ENCODE measurements at regions not wholly inside any gene's neighbourhood (a gene's known extent, or its start where the extent isn't known, plus 50 kb on each side); places are given as distances from the start of the nearest gene placed in this dataset.

GRCh38 chr2:151197184-151198108 is 64.2 kb downstream of the RBM43 start:
- DNase-seq: no peak

DNA sequence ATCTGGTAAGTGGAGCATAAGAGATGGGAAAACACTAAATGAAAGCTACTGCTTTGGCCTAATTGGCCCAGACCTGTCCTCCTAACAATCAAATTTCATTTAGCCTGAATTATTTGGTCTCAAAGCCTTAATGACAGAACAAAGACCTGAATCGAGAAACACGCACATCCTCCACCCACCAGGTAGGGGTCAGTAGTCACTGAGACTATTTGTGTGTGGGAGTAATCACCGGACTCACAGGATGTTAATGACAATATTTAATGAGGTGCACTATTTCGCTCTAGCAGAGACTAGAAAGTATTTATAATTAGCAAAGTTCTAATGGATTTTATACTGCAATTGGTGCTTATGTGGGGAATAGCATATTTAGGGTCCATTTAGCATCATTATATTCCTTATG is 68.1 kb downstream of the RBM43 start:
- DNase-seq: no peak

DNA sequence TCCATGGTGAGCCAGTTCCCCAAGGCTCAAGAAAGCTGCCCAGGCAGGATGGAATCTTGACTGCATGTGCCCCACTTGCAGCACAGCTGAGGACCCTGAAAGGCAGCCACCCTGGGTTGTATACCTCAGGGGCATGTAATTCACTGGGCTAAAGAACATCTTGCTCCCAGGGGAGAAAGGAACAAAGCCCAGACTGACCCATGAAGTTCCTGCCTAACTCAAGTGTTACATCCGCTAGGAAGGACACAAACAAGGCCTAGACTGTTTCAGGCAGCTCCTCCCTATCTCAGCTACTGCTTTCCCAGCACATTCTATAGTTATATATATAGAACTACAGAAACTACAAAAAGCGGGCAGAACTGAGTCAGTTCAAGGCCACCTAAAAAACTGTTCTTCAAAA is 69.0 kb downstream of the RBM43 start:
- no peak for DNase-seq

DNA sequence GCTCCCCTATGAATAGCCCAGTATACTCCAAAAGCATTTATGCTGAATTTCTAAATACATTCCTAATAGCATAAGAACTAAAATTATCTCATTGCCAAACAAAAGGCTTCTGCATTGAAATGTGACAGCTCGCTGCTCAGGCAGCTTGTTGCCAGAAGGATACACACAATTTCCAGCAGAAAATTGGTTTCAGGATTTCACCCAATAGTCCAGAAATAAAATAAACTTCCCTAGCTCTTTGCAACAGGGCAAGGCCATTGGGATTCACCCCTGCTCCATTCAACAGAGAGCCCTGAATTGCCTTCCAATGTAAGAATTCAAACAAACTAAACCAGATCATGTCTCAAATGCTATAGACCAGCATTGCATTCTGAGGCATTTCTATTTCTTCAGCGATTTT is 70.7 kb downstream of the RBM43 start:
- no peak for DNase-seq

DNA sequence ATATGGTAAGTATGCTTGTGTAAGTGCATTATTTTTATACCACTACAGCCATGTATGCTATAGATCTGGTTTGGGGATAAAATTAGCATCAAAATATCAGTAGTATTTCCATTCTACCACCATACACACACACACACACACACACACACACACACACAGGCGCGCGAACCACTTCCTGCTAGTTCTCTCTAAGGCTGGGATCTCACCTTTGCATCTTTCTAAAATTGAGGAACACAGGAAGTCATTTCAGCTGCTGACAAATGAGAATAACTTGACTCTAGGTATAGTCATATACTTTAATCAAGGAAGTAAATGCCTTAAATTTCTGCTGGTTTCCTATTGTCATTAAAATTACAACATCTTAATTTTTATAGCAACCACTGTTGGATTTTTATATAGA is 72.5 kb downstream of the RBM43 start:
- DNase-seq: peak; percentile 3

DNA sequence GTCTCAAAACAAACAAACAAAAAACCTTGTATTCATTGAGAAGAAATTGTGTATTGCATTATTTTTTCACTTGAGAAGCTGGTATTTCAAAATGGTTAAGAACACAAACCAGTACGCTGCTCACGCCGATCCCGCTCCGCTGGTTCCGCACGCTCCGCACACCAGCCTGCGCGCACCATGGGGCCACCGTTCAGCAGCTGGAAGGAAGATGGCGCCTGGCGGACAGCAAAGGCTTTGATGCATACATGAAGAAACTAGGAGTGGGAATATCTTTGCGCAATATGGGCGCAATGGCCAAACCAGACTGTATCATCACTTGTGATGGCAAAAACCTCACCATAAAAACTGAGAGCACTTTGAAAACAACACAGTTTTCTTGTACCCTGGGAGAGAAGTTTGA is 75.7 kb downstream of the RBM43 start:
- DNase-seq: no peak

DNA sequence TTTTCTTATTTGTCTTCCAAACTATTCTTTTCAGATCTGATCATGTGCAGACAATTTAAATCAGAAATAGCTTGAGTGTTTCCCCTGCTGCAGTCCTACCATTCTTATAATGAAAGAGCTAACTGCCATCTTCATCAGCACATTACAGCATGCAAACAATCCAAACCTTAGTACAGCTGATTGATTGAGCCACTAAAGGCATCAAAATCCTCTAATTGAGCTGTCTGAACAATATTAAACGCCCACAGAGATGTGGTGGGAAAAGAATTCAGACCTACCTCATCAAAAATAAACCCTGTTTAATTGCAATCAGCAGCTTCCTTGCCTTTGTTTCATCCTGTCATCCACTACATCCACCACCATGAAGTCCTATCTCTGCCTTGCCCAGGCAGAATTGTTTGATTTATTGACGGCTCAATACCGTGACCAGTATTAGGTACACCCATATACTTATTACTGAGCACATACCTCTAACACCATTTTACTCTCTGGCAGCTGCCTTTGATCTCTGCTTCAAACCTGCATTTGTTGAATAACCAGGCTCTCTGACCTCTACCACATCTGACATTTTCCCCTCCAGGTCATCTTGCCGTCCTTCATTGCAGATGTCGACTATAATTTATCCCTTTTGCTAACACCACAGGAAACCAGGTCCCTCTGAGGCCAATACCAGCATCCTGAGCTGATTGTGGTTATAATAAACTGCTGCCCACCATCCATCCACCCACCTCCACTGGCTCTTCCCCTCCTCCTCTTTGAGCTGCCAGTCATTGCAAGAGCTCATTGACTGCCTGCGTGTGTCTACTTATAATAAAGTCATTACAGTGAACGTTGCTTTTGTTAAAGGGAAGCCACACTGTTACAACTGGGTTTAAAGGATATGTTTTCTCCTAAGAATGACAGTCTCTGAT is 78.5 kb downstream of the RBM43 start:
- no peak for DNase-seq

DNA sequence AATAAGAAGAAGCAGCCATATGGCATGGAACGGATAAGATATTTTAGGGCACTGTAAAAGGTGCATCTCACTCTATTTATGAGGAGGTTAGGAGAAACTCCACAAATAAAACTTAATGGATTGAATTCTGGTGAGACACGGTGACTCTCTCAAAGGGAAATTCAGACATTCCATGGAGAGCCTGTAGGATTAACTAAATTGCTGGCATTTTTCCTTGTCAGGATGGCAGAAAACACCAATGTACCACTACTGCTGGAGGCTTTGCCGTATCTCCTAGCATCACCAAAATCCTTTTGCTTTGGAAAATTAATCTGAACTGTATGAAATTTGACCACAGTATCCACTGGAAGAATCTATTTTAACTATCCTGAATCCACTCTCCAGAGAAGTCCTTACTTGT is 79.3 kb downstream of the RBM43 start:
- no peak for DNase-seq

DNA sequence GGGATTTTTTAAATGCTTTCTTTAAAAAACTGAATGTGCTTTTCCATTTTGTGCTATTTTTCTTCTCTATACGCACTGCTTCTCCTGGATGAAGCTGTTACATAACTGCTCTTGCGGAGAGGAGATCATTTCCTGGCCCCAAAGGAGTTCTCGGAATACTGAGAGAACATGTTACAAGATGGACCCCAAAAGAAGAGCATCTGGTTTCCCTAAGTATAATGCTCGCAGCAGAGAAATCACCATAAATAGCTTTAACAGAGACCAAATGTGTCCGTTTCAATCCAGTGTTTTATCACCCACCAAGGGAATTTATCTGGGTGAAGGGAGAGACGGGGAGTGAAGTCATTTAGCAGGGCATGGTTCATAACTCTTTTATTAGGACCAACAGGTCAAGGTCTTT is 80.1 kb downstream of the RBM43 start:
- no peak for DNase-seq

- DNase-seq: no peak
Measured at GRCh38 chr2:151180123-151180522, 81.5 kb downstream of the RBM43 start.

DNA sequence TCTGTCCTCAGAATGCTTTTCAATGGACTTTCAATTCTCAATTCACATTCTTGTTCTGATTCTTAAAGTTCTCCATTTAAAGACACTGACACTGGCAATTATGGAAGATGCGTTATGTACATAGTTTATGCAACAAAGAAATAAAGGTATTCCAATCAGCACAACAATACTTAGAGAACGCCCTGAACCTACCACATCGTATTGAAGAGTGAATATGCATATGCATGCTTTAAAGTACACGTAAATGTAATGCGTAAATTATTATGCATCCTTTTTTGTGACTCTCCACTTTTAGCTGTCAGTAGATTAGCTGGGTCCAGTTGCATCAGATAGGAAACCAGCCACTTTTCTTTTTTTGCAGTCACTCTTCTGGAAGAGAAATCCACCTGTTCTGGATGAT is 83.5 kb downstream of the RBM43 start:
- DNase-seq: no peak

GRCh38 chr2:151177756-151178155 is 83.9 kb downstream of the RBM43 start:
- DNase-seq: no peak

GRCh38 chr2:151176661-151177060 is 85.0 kb downstream of the RBM43 start:
- DNase-seq: no peak

GRCh38 chr2:151175864-151176263 is 85.8 kb downstream of the RBM43 start:
- no peak for DNase-seq

- no peak for DNase-seq
Measured at GRCh38 chr2:151174127-151174526, 87.5 kb downstream of the RBM43 start.

- DNase-seq: no peak
Measured at GRCh38 chr2:151171186-151171585, 90.5 kb downstream of the RBM43 start.

DNA sequence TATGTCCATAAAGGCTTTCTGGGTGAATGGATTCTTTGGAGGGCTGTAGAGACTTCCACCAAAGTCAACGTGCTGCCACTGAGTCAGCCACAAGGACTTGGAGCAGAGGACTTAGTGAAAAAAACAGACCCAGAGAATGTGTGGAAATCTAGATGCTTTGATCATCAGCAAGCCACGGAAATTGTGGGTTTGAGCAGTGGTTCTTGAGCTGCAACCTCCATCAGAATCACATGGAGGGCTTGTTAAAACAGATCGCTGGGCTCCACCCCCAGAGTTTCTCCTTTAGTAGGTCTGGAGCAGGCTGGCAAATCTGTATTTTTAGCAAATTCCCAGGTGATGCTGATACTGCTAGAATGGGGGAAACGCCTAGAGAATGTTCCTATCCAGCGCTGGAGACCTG is 95.3 kb downstream of the RBM43 start:
- DNase-seq: no peak

DNA sequence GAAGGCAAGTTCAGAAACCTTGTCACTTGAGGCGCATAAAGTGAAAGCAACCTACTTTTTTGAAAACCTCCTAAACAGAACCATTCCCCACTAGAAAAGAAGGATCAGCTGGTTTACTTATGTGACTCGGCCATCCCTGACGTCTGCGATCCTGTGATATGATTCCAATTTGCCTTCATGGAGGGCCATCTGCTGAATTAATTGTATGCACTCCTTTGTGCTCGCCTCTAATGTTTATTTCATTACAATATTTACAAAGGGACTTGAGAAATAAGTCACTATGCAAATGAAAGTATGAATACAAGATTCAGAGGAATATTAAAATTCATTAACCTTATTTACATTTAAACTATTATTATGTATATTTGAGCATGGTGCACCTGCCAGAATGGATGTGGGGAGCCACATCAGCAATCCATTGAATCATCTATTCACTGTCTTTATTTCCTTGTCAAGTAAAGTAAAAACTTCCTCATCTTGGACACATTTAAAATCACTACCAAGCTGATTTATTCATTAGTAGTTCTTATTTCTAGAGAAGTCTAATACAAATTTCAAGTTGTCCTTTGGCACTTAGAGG is 96.5 kb downstream of the RBM43 start:
- DNase-seq: no peak

GRCh38 chr2:151161821-151162551 is 99.7 kb downstream of the RBM43 start:
- no peak for DNase-seq

DNA sequence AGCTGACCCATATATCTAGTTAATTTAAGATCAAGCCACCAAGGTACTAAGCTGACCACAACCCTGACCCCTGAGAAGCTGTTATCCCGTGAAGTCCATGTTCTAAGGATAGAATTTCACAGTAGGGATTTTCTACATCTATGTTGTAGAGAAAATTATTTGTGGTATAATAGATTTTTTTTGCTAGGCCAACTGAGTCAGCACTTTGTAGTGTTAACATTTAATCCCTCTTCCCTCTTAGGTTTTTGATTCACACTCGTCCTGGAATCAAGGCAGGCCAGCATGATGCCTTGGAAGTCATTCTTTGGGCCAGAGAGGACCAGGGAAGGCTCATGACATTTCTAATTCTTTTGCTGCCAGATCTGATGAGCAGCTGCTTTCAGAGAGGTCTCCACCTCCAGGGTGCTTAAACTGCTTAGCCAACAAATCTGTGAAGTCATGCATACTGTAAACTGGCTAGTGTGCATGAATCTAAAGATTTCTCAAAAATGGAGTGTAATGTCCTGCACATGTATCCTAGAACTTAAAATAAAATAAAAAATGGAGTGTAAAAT is 102.5 kb downstream of the RBM43 start:
- DNase-seq: no peak

DNA sequence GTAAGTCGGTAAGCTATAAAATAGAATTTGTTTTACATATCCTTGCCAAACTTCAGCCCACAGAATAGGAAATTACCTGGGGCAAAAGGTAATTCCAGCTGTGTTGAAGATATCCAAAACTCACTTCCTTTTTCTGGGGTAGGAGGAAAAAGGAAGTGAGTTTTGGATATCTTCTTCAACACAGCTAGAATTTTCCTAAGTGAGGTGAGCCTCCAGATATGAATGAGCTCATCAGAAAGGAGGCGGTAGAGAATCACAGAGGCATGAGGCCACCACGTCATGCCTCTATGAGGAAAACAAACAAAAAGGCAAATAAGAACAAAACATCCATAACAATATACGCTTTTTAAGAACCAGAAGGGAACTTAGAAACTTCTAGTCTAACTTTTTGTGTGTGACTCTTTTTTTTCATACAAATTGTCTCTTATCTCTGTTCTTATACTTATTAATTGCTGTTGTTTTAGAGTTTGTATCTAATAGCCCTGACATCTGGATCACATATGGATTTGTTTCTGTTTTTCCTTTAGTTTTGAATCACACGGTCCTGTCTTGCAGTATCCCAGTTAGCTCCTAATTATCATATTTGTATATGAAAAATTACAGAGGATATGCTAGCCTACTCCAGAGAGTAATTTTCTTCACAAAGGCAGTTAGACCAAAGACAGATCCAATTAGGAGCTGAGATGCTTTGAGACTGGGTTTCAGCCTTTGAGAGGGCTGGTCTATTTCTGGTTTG is 104.5 kb downstream of the RBM43 start:
- DNase-seq: no peak

- DNase-seq: no peak
Measured at GRCh38 chr2:151156431-151156830, 105.2 kb downstream of the RBM43 start.
